Kidney epithelial cell (primary cell): ENCODE measurements at regions not wholly inside any gene's neighbourhood (a gene's known extent, or its start where the extent isn't known, plus 50 kb on each side); places are given as distances from the start of the nearest gene placed in this dataset.
A peak's percentile ranks its signal among the peaks of the same experiment; 100 is the strongest.

Experiments
- DNase-seq: peaks from one replicate; pipeline ENCODE4 v3.0.0-alpha.2; 2010; ENCODE audit warnings: low read depth
- H3K27me3 ChIP-seq: 2 replicates; pipeline ENCODE4 v1.6.0; 2011; ENCODE audit warnings: low read length; ENCODE audit not compliant: control insufficient read depth, insufficient read depth
- H3K36me3 ChIP-seq: 2 replicates; pipeline ENCODE4 v1.5.1; 2011; ENCODE audit warnings: low read length; ENCODE audit not compliant: control insufficient read depth, insufficient read depth
- H3K4me3 ChIP-seq: 2 replicates; pipeline ENCODE4 v1.5.1; 2011; ENCODE audit warnings: low read depth, mild to moderate bottlenecking, control low read depth, low read length
- TF ChIP-seq, protein P1 (sequence below): IDR thresholded peaks from 2 replicates; pipeline ENCODE4 v1.5.1; 2011; ENCODE audit warnings: mild to moderate bottlenecking, moderate library complexity, low read length, control low read depth, inconsistent platforms; ENCODE audit not compliant: insufficient read depth, poor library complexity, severe bottlenecking

DNA sequence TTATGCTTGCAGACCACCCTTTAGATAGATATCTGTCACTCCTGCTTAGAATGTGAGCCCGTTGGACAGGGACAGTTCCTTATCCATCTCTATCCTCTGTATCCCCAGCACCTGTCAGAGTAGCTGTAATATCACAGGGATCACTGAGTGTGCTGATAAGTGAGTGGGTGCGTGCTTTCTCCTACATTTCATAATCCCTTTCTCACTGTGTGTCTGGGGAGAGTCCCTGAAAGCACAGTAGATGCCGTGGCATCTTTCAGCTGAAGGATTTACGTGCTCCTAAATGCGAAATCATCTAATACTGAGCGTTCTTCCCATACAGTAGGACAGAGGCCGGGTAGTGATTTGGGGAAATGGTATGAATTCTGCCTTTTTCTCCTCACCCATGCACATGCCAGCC is 198.9 kb upstream of the SASH1 start:
- Histone ChIP-seq H3K27me3 (no peaks in the 10 kb centered on the region), H3K36me3 (no peaks in the 10 kb centered on the region), H3K4me3 (no peak overlapping the region)
- DNase-seq = no peak
- TF ChIP-seq, protein P1, sequence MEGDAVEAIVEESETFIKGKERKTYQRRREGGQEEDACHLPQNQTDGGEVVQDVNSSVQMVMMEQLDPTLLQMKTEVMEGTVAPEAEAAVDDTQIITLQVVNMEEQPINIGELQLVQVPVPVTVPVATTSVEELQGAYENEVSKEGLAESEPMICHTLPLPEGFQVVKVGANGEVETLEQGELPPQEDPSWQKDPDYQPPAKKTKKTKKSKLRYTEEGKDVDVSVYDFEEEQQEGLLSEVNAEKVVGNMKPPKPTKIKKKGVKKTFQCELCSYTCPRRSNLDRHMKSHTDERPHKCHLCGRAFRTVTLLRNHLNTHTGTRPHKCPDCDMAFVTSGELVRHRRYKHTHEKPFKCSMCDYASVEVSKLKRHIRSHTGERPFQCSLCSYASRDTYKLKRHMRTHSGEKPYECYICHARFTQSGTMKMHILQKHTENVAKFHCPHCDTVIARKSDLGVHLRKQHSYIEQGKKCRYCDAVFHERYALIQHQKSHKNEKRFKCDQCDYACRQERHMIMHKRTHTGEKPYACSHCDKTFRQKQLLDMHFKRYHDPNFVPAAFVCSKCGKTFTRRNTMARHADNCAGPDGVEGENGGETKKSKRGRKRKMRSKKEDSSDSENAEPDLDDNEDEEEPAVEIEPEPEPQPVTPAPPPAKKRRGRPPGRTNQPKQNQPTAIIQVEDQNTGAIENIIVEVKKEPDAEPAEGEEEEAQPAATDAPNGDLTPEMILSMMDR = no peak

DNA sequence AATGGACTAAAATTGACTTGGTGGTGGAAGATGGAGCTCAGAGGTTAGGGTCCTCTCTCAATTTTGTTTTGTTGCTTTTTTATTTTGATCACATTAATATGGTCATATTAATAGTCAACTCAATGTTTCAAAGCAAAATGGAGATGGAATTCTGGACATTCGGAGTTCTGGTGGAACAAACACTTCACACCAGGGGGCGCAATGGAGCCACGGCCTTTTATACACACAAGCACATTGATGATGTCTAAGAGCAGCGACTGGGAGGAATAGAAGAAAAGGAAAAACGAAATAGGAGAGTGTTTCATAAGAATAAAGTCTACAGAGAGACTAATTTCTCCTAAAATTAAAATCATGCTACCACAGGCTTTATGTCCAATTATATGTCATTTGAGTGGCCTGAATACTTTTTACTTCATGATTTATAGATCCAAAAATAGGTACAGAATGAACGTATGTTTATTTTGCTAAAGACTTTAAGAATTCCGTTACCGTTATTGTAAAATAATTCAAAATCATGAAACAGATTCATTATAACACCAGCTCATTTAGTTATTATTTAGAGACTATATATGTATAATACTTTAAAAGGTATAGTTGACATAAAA is 197.6 kb upstream of the SASH1 start:
- DNase-seq = no peak
- H3K4me3 ChIP-seq = no peak overlapping the region
- TF ChIP-seq, protein P1 = peak; percentile 78

DNA sequence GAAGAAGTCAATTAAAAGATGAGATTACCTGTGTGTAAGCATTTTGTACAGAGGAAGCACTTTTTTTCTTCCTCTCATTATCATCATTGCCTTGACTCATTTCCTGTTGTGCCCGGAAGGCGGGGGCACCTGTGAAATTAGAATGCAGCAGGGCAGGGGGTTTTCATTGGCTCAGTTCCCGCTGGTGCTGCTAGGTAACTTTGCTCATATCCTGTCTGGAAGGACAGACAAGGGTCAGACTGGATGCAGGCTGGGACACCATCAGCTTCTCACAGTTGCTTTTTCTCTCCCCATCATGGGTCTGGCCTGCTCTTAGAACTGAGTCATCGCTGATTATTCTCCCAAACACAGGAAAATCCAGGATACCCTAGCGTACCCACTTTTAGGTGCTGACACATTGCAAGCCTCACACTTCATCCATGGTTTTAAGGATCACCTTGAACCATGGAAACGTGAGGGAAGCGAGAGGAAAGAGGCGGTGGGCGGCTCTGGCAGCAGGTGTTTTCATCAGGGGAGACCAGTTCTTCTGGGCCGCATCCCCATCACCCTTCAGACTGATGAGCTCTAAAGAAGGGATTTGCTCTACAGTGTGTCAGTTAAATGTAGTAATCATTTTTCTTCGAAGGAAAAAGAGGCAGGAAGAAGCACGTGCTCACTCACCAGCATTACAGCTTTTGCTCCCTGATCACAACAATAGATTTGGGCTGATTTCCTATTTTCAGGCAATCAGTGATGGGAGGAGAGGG is 195.7 kb upstream of the SASH1 start:
- Histone ChIP-seq H3K27me3 (no peaks in the 10 kb centered on the region), H3K36me3 (no peaks in the 10 kb centered on the region), H3K4me3 (no peak overlapping the region)
- TF ChIP-seq, protein P1 = no peak
- DNase-seq = peak; percentile 26

More for the DNA sequence above, 197.6 kb upstream of the SASH1 start:
- no peaks in the 10 kb centered on the region for H3K36me3 ChIP-seq
- H3K27me3 ChIP-seq = no peaks in the 10 kb centered on the region

DNA sequence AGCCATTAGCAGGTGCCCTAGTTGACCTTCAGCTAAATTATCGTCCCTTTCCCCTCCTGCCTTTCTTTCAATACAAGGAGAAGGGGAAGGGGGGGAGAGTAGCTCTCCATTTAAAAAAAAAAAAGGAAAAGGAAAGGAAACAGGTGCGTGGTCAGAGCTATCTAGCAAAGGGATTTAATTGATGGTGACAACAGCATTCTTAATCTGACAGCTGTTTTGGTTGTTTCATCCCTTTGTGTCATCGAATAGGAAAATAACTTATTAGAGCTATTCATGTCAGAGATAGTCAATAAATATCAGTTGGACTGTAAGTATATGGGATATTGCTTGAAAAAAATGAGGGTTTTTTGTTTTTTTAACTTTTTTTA is 195.2 kb upstream of the SASH1 start:
- TF ChIP-seq, protein P1 = no peak
- no peak for DNase-seq
- Histone ChIP-seq H3K4me3 (no peak overlapping the region), H3K36me3 (no peaks in the 10 kb centered on the region), H3K27me3 (no peaks in the 10 kb centered on the region)

DNA sequence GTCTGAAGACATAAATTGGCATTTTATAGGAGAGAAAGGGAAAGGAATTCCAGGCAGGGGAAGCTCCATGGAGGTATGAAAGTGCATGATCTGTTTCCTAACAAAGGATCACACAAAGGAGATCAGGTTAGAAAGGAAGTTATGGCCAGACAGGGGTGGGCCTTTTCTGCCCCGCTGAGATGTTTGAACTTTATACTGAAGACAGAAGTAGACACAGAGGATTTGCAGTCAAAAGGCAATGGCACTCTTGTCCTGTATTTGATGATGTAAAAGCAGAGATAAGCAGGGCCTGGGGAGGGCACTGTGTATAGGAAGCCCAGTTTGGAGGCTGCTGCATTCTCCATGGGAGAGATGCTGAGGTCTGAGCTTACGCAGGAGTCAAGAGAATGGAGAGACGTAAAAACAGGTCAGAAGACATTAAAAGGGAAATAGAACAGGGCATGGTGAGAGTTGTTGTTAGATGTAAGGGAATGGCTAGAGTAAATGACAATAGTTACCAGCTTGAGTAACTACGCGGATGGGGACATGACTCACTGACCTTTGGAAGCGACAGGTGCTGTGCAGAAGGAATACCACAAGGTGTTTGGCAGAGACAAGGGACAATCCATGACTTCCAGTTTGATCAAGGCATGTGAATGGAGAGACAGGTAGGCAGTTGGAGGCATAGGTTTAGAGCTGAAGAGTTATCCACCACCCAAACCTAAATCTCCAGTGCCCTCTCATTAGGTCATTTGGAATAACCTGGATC is 190.6 kb upstream of the SASH1 start:
- no peak overlapping the region for H3K4me3 ChIP-seq
- TF ChIP-seq, protein P1 = no peak
- no peaks in the 10 kb centered on the region for H3K27me3 ChIP-seq
- no peak for DNase-seq
- H3K36me3 ChIP-seq = no peaks in the 10 kb centered on the region
